NK-92 treated with Interleukin-12 subunit alpha and Interleukin-12 subunit beta, amount 100 ng/mL, for 24 hours (cell line): ENCODE measurements at regions not wholly inside any gene's neighbourhood (a gene's known extent, or its start where the extent isn't known, plus 50 kb on each side); places are given as distances from the start of the nearest gene placed in this dataset.

ENCODE experiments used
- DNase-seq: peaks from one replicate; lab custom pipeline; 2025; lab: John Stamatoyannopoulos, UW

DNA sequence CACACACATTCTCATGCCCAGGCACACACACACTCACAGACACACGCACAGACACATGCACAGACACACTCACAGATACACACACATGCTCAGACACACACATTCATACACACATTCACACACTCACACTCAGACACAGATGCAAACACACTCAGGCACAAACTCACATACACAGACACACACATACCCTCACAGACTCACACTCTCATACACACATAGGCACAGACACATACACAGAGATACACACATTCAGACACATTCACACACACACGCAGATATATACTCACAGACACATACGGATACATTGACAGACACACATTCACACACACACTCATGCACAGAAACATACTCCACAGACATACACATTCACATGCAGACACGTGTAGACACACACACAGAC lies 89.6 kb downstream of the RBFOX3 start:
- no peak for DNase-seq

DNA sequence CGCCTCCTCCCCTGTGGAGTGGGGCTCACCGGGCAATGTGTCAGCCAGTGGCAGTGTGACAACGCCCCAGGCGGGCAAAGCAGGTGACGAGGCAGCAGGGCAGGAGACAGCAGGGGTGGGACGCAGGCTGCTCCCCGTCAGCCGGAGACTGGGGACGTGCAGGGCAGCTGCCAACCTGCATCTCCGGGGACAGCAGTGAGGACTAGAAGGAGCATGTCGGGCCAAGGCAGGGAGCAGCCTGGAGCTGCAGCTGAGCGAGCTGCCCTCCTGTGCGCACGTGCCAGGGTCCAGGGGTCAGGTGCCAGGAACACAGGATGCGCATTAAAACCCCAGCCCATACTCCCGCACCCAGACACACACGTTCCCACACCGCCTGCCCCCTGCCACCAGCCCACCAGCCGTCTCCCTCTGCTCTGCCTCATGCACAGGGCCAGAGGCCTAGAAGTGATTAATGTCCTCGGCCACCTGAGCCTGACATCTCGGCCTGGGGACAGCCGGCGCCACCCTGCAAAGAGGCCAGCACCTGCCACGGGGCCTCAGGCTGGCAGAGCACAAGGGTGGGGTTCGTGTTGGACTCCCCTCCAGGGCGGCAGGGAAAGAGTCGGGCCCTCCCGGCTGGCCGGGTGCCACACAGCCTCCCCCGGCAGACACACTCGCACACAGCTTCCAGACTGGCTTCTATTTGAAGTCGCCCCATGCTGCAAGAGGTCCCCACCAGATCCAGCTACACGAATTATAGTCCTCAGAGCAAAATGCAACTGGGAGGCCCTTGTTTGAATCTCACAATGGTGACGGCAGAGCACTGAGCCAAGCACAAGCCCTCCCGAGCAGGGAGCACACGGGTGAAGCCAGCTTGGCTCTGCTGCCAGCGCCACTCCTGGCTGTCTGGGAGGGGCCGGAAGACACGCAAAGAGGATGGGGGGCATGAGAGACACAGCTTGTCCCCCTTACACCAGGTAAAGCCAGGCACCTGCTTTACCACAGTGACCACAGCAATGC lies 90.4 kb downstream of the RBFOX3 start:
- DNase-seq = no peak

DNA sequence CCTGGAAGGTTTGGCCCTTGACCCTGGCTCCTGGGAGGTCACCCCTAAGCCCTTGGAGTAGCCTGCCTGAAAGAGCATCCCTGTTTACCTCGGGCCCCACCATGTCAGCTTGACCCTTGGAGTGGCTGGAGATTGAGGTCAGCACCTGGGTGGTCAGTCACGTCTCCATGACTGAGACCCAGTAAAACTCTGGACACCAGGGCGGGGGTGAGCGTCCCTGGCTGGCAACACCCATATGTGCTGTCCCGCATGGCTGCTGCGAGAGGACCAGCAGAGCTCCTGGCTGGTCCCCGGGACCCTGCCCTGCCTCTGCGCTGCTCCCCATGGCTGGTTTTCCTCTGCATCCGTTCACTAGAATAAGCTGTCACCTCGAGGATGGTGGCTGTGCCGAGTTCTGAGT lies 91.2 kb downstream of the RBFOX3 start:
- DNase-seq = no peak

DNA sequence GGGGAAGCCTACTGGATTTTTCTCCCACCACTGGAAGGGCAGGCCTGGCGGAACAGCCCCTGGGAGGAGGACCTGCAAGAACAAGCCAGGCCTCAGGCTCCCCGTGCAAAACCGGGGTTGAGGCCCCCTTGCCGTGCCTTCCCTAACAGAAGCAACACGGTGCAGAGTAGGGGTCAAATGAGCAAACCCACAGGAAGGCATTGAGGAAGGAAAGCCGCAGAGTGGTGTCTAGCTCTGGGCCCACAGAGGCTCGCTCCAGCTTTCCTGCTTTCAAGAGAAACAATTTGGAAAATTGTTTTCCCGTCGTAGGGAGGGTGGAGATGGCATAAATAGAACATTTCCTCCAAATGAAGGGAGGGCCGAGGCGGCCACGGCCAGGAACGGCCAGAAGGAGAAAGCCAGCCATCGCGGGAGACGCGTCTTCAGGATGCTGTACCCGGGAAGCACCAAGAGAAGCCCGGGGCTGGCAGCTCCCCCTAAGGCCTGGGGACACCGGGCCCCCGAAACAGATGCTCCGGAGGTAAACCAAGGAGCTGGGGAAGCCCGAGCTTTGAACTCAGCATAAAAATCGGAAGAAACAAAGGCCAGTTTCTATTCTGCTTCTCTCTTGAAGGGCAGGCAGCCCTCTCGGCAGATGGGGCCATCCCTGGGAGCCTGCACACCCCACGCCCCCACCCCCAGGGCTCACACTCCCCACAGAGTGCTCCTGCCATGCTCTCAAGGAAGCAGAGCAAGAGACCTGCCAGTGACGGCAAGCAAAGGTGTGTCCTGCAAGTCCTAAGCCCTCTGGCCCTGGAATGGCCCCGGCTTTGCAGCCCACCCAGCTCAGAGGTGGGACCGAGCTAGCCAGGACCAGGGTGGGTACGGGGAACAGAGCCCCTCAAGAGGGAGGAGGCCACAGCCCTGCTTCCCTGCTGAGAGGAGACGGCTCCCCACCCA lies 92.0 kb downstream of the RBFOX3 start:
- no peak for DNase-seq

DNA sequence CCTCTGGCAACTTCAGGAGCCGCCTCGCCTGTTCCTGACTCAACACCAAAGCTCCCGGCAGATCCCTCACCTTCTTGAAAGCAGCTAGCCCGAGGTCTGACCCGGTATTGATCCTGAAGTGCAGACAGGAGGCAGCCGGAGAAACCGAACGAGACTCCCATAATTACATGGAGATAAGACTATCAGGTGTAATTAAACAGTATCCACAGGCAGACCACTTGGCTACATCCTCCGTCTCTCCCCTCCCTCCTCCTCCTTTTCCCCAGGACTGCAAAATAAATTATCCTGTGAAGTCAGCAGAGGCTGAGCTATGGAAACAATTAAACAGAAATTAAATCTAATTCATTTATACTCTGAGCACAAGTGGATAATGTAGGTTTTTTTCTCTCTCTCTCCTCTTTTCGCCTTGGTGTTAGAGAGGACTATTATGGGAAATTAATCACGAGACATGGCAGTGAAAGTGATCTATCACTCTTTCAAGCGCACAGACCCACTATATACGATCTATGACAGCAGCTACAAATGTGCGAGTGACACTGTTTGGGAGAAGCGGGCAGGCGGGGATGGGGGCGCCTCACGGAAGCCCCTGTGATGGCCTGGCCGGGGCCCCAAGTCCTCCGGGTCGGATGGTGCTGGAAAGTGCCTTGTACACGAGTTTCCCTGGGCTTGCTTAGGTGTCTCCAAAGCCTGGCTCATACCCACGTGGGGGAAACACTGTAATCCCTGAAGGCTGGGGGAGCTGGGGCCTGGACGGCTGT lies 92.8 kb downstream of the RBFOX3 start:
- DNase-seq = no peak

DNA sequence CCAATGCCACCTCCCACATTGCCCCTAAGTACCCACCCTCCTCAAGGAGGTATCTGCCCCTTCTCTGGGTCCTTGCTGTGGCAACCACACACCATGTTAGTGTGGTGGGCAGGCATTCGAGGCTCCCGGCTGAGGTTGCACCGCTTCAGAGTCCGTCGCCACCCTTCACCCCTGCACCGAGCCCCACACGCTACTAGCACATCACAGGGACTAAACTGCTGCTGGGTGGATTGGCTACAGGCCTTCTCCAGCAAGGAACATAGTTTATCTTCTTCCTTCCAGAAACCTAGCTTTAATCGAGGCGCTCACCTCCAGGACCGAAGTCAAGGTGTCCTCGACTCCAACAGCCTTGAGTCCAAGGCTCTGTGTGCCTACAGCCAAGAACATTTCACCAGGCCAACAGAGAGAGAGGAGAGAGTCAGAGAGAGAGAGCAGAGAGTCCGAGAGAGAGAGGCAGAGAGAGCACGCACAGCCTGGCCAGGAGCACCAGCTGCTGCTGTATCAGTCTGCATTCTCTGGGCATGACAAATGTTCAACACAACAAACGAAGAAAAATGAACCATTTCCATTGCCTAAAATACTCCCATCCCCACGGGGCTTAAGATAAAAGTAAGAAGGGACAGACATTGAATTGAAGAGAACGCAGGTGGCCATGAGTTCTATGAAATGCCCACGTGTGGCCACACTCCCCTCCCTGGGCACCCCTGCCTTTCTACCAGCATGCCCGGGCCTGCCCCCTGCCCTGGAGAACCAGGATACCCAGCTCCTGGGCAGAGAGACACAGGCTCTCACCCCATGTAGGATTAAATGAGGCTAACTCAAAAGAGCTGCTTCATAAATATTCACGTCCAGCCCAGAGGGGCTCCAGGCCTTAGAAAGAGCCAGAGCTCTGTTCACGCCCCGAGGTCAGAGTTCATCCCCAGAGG lies 94.9 kb downstream of the RBFOX3 start:
- DNase-seq = no peak

DNA sequence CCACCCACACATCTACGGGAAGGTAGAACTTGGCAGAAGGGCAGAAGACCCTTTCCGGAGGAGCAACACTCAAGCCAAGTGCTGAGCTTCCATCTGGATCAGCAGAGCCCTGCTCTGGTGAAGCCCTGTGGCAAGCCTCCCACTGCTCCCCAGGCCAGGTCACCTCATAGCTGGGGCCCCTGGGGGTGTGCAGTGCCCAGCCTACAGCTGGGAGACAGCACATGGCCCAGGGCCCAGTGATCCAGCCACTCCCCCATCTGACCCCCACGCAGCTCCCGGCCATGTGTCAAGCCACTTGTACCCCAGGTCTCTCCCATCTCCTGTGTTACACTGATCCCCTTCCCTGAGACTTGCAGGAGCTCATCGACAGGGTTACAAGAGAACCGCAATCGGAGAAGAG lies 95.7 kb downstream of the RBFOX3 start:
- no peak for DNase-seq

DNA sequence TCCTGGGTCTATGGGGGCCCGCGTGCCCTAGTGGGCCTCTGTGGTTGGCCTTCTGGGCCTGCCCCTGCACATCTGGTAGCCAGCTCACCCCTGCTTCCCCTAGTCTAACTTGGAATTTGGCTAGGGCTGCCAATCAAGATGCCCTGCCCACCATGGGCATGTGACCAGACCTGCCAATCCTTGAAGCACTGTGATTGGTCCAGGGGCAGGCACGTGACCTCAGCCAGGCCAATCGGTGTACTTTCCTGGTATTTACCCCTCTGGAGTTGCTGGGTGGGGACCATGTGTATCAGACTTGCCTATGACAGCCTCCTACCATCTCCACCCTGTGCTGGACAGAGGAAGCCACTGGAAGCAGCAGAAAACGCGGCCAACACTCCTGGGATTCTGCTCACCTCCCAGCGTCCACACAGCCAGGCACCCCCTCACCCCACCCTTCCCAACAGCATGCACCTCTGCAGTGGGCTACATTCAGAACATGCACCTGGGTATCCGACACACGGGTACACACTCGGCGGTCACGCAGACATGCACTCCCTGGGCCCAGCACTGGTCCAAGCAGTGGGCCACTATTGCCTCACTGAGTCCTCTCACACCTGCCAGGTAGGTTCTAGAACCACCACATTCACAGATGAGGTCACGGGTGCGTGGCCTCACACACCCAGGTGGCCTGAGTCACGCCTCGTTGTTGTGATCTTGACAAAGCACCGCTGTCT lies 96.9 kb downstream of the RBFOX3 start:
- DNase-seq = no peak

DNA sequence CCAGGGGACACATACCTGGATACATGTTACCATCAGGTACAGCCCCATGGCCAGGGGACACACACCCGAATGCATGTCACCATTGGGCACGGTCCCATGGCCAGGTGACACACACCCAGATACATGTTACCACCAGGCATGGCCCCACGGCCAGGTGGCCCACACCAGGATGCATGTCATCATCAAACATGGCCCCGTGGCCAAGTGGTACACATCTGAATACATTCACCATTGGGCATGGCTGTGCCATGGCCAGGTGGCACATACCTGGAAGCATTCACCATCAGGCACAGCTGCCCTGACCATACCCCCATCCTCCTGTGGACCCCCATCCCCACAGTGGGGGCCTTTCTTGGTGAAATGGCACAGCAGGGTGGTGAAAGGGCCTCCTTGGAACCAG lies 97.6 kb downstream of the RBFOX3 start:
- no peak for DNase-seq

DNA sequence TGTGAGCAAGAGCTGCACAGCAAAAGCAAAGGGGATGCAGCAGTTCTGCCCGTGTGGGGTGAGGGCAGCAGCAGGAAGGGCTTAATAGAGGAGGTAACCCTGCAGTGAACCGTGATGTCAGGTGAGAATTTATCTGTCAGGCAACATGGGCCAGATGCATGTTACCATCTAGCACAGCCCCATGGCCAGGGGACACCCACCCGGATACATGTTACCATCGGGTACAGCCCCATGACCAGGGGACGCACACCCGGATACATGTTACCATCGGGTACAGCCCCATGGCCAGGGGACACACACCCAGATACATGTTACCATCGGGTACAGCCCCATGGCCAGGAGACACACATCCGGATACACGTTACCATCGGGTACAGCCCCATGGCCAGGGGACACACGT lies 99.4 kb downstream of the RBFOX3 start:
- DNase-seq = no peak

DNA sequence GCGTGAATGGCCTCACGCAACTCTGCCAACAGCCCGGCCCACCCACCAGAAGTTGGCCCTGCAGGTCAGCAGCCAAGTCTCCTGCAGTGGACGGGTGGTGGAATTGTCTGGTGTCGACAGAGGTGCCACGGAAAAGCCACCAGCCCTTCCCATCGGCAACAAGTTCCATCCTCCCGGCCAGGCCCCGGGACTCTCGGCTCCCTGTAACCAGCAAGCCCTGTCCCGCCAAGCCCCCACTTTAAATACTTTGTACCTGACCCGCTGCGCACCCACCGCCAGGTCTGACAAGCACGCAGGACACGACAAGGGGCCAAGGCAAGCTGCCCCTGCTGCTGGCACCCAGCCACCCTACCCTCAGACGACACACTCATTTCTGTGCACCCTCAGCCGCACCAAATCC lies 100.8 kb downstream of the RBFOX3 start:
- DNase-seq = no peak

DNA sequence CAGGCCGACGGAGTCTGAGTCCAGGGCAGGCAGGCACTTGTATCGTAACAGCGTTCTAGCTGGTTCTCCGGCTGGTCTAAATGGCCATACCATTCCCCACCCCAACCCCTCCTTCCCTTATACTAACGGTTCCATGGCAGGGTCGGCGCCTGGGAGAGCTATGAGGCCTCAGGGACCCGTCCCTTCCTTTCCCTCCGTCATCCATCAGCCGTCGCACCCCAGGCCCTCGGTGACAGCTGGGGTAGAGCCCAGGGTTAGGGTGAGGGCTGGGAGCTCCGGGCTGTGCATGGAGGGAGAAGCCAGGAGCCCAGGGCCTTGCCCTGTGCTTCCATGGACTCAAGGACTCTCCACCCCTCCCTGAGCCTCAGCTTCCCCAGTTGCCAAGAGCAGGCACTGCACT lies 101.4 kb downstream of the RBFOX3 start:
- DNase-seq = no peak

DNA sequence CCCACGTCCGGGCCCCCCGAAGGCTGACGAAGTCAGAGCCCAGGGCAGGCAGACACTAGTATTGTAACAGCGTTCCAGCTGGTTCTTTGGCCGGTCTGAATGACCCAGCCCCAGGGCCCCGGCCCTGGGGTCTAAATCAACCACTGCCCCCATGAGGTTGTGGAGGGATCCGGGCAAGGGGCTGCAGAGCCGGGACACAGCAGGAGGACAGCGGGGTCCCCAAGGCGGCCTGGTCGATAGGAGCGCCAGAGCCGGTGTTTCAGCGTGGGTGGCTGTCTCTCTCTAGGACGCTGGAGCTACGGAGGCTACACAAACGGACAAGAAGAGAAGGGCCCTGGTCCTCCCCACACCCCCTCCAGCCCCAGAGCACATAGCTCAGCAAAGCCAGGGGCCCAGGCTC lies 101.8 kb downstream of the RBFOX3 start:
- no peak for DNase-seq

DNA sequence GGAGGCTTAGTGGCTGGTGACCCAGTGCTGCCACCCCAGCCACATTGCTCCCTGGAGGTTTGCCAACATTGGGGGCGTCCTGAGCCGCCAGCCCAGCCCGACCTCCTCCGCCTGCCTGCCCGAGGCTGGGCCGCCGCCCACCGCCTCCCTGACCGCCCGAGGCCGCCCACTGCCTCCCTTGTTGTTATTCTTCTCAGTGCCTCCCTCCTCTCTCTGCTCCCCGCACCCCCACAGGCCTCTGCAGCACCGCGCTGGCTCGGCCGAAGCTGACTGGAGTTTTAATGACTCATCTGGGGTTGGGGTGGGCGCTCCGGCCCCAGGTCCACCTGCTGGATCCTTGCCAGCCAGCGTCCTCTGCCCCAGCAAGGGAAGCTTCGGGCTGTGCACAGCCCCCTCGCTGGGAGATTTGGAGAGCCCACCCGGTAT lies 102.5 kb downstream of the RBFOX3 start:
- no peak for DNase-seq

DNA sequence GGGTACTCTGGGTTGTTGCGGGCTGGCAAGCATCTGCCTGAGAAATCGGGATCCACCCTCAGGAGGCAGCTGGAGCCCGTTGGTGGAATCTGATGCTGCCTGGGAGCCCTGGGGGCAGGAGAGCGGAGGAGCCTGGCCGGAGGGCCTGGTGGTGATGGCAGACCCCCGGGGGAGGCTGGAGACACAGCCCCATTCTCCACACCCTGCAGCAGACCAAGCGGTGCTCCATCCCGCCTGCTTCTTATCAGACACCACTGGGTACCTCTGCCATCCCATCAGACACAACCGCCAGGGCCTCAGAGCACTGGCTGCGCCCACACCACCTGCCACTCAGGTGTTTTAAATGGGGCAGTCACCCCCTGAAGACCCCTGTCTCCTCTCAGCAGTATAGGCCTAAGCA lies 103.9 kb downstream of the RBFOX3 start:
- no peak for DNase-seq

DNA sequence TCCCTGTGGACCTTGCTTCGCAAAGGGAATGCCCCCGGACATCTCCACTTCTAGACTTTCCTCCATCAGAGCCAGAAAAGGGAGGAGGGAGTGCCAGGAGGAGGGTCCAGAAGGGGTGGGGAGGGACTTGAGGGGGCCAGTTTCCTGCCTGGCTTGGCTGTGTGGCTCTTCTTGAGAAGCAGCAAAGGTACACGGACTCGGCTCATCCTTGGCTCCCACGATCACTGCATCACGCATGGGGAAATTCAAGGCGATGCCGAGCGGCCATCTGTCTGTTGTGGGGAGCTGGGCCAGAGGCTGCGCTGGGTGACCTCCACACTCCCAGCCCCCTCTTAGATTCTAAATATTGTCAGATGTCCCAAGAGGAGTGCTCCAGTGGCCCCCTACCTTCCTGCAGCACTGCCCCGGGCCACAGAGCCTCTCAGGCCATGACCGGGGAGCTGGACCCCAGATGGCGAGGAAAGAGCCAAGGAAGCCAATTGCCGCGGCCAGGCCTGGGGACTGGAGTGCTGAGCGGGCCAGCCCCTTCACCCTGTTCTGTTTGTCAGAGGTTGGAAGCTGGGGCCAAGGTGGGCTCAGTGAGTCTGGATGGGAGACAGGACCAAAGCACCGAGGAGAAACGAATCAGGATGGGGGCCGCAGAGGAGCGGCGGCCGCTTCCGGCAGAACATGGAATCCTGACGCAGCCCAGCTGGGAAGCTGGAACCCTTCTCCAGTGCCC lies 104.5 kb downstream of the RBFOX3 start:
- DNase-seq = no peak

DNA sequence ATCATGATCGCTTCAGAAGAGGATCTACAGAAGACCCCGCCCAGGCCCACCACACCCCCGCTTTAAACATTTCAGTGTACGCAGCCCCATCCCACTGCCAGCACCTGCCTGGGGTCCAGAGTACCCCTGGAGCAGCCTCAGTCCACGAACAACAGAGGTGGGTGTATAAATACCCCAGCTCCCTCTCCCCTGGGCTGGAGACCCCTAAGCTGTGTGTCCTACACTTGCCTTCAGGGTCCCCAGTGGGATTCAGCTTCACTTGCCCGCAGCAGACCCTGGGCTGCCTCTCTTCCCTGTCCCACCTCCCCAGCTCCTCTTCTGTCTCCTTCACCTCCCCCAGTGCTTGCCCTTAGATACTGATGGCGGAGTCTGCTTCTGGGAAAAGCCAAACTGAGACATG lies 105.7 kb downstream of the RBFOX3 start:
- no peak for DNase-seq

DNA sequence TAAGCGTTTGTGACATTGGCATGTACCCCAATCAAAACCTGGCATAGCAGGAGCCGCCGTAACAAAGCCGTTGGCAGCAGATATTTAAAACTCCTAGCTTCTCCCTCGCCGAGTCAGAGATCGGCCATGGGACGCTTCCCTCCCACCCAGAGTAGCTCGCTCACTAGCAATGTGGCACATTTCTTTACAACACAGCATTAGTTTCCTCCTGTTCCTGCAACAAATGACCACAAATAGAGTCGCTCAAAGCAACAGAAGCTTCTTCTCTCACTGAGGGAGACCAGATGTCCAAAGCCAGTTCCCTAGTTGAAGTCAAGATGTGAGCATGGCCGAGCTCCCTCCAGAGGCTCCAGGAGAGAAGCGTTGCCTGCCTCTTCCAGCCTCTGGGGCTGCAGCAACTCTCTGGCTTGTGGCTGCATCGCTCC lies 106.7 kb downstream of the RBFOX3 start:
- DNase-seq = no peak

DNA sequence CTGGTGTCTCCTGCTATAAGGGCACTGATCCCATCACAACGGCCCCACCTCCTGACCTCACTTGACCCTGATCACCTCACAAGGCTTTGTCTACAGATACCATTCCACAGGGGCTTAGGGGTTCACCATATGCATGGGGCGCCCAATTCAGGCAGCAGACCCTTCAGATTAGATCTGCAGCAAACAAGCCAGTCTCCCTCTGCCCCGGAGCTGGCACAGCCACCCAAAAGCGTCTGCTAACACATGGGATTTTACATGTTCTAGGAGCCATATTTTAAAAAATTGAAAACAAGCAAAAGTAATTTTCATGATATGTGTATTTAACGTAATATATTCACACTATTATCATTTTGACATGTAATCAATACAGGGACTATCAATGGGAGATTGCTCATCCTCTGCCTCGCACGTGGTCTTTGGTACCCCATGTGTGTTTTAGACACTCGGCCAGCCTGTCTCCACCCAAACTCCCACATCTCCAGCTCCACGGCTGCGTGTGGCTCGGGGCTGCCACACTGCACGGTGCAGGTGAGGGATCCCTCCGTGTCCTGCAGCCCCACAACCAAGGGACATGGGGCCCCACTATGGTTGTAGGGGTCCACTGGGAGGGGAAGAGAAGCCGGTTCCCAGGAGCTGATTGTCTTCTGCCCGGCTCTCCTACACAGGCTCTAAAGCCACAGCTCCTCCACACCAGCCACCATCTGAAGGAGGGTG lies 107.6 kb downstream of the RBFOX3 start:
- no peak for DNase-seq
